Stimulated activated effector memory CD8-positive, alpha-beta T cell treated with anti-CD3 and anti-CD28 coated beads, Interleukin-12 subunit alpha, Interleukin-12 subunit beta, amount 100 ng/mL, for 72 hours (primary cell): ENCODE measurements at regions not wholly inside any gene's neighbourhood (a gene's known extent, or its start where the extent isn't known, plus 50 kb on each side); places are given as distances from the start of the nearest gene placed in this dataset.

Source experiments
- ATAC-seq: fragments of 150-1000 bp; cut with Tn5 transposase; 2 replicates; pipeline ENCODE4 v1.10.0; 2021
- DNase-seq, 2 donors: peaks; one replicate each; pipeline ENCODE4 v3.0.0; 2021 to 2022; ENCODE audit warnings: low spot score in 2 of 2
- H3K27ac Mint-ChIP-seq: one replicate; pipeline ENCODE4 v1.8.0; 2022; ENCODE audit warnings: mild to moderate bottlenecking, mixed read lengths
- H3K36me3 Mint-ChIP-seq: one replicate; pipeline ENCODE4 v1.8.0; 2022; ENCODE audit warnings: mild to moderate bottlenecking, mixed read lengths
- H3K4me1 Mint-ChIP-seq: one replicate; pipeline ENCODE4 v1.8.0; 2022; ENCODE audit warnings: mixed read lengths
- H3K4me3 Mint-ChIP-seq: one replicate; pipeline ENCODE4 v1.8.0; 2022; ENCODE audit warnings: mild to moderate bottlenecking, mixed read lengths
- H3K9me3 Mint-ChIP-seq: one replicate; pipeline ENCODE4 v1.8.0; 2022; ENCODE audit warnings: mixed read lengths

DNA sequence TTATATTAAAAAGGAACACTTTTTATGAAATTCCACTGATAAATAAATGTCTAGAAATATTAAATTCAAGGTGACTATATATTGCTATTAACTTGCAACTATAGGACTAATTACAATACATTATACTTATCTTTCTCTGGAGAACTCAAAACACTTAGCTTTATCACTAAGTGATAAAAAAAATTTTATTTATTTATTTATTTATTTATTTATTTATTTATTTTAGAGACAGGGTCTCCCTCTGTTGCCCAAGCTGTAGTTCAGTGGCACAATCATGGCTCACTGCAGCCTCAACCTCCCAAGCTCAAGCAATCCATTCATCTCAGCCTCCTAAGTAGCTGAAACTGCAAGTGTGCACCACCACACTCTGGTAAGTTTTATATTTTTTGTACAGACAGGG is 451.1 kb downstream of the DSC3 start:
- Mint-ChIP-seq H3K4me3 (no peak overlapping the region), H3K4me1 (no peaks in the 10 kb centered on the region), H3K9me3 (peaks cover 21% of the 10 kb centered on the region), H3K36me3 (no peaks in the 10 kb centered on the region), H3K27ac (no peak overlapping the region)
- DNase-seq (no peak), ATAC-seq (no peak)

DNA sequence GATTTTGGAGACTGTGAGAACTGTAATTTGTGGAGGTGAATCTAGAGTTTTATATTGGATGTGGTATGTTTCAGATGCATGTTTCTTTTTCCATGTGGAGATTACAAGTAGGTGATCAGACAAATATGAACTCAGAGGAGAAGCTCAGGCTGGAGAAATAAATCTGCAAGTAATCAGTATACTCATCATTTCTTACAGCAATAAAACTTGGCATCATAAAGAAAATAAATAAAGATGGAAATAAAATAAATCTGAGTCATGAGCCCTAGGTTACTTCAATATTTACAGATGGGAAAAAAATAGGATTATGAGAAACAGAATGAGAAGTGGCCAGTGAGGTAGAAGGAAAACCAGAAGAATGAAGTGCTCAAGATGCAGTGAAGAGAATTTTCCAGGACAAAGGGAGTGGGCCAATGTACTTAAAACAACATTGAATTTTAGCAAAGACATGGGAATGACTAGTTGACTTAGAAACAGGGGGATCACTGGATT is 453.8 kb downstream of the DSC3 start:
- H3K36me3 Mint-ChIP-seq = no peaks in the 10 kb centered on the region
- ATAC-seq (no peak), DNase-seq (no peak)
- H3K4me3 Mint-ChIP-seq = no peak overlapping the region
- H3K9me3 Mint-ChIP-seq = peaks cover 26% of the 10 kb centered on the region
- no peaks in the 10 kb centered on the region for H3K4me1 Mint-ChIP-seq
- H3K27ac Mint-ChIP-seq = no peak overlapping the region

DNA sequence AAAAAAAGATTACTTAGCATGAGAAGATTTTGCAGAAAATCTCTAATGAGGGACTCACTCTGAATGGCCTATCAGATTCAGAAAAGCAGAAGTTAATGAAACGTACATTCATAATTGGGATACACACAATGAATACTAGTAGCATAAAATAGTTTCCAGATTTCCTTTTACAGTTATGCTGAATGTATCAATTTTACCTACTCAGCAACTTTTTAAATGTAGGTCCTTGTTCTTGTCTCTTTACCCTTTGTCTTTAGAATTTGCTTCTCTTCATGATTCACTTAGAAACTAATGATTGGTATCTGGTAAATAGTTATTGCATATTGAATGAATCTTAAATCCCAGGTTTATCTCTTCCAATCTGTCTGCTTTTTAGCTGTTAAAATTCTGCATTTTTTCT is 458.8 kb downstream of the DSC3 start:
- DNase-seq = no peak
- Mint-ChIP-seq H3K4me1 (no peaks in the 10 kb centered on the region), H3K27ac (no peak overlapping the region), H3K4me3 (no peak overlapping the region), H3K36me3 (no peaks in the 10 kb centered on the region), H3K9me3 (peaks cover 37% of the 10 kb centered on the region)
- ATAC-seq = no peak

DNA sequence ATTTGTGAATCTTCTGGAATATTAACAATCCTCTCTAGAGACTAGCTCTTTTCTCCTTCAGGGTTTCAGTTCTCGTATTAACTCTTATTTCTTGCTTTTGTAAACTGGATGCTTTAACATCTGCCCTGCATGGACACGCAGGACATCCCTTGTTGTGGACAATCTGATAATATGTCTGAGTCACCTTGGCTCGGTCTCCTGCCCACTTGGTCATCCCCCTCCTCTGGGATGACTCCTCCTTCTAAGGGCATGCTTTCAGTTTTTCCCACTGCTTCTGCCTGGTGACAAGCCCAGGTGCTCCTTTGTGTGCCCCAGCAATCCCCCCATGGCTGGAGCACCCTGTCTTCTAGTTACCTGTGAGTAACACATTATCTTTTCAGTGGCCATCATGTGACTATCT is 460.5 kb downstream of the DSC3 start:
- peaks cover 33% of the 10 kb centered on the region for H3K9me3 Mint-ChIP-seq
- H3K27ac Mint-ChIP-seq = no peak overlapping the region
- DNase-seq (no peak), ATAC-seq (no peak)
- H3K36me3 Mint-ChIP-seq = no peaks in the 10 kb centered on the region
- H3K4me1 Mint-ChIP-seq = no peaks in the 10 kb centered on the region
- H3K4me3 Mint-ChIP-seq = no peak overlapping the region

DNA sequence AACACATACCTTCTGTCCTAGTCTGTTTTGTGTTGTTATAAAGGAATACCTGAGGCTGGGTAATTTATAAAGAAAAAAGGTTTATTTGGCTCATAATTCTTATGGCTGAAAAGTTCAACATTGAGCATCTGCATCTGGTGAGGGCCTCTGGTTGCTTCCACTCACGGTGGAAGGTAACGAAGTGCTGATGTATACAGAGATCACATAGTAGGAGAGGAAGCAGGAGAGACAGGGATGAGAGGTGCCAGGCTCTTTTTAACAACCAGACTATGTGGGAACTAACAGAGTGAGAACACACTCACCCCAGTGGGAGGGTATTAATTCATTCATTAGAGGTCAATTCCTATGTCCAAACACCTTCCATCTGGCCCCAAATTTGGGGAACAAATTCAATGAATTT is 463.8 kb downstream of the DSC3 start:
- no peaks in the 10 kb centered on the region for H3K36me3 Mint-ChIP-seq
- peaks cover 24% of the 10 kb centered on the region for H3K9me3 Mint-ChIP-seq
- H3K4me1 Mint-ChIP-seq = no peaks in the 10 kb centered on the region
- no peak overlapping the region for H3K4me3 Mint-ChIP-seq
- no peak for DNase-seq
- no peak for ATAC-seq
- H3K27ac Mint-ChIP-seq = no peak overlapping the region

DNA sequence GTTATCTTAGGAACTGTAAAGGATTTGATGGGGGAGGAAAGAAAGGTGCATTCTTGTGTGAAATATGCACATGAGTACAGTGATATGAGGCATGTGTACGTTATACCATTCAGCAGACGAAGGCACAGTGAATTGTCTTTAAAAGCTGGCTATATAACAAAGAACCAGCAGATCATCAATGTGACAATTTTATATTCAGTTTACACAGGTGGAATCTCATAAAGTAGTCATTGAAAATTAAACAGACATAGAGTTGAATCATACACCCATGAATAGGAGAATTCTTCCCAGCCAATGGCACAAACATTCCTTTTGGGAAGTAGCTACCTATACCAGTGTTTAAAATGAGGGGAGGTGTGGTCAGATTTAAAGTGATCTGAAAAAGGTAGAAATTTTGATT is 470.3 kb downstream of the DSC3 start:
- DNase-seq (no peak), ATAC-seq (no peak)
- no peak overlapping the region for H3K27ac Mint-ChIP-seq
- H3K4me1 Mint-ChIP-seq = no peaks in the 10 kb centered on the region
- H3K9me3 Mint-ChIP-seq = peaks cover 20% of the 10 kb centered on the region
- H3K36me3 Mint-ChIP-seq = no peaks in the 10 kb centered on the region
- no peak overlapping the region for H3K4me3 Mint-ChIP-seq

DNA sequence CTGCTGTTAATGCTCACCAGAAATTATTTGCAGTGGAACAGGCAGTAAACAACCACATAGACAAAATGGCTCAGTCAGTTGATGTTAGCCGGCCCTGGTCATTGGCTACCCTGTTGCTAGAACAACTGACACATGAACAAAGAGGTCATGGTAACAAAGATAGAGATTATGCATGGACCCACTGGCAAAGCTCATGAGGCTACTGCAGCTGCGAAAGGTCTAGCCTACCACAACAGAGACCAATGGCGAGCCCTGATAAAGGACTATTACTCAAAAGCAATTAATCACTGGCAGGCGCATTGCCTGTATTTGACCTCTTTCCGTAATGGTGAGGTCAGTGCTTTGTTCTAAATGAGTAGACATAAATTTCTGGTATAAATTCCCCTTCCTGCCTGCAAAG is 474.2 kb downstream of the DSC3 start:
- DNase-seq (no peak), ATAC-seq (no peak)
- H3K27ac Mint-ChIP-seq = no peak overlapping the region
- no peaks in the 10 kb centered on the region for H3K36me3 Mint-ChIP-seq
- H3K9me3 Mint-ChIP-seq = peaks cover 30% of the 10 kb centered on the region
- H3K4me3 Mint-ChIP-seq = no peak overlapping the region
- no peaks in the 10 kb centered on the region for H3K4me1 Mint-ChIP-seq

DNA sequence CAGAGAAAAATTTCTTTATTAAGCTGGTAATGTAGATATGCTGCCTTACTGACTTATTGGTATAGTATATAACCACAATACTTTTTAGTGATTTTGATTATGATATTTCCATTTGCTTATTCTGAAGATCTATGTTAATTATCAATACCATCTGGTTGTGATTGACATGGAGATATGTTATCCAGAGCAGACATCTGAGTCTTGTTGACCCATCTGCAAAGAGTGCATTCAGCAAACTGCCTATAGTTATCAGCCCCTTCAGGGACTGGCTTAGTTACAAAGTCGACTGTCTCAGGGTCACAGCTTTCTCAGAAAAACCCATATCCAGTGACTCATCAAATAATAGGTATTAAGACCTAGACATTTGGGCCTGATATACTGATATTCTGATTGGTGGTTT is 475.7 kb downstream of the DSC3 start:
- peaks cover 22% of the 10 kb centered on the region for H3K9me3 Mint-ChIP-seq
- H3K36me3 Mint-ChIP-seq = no peaks in the 10 kb centered on the region
- no peak overlapping the region for H3K27ac Mint-ChIP-seq
- H3K4me1 Mint-ChIP-seq = no peaks in the 10 kb centered on the region
- ATAC-seq (no peak), DNase-seq (no peak)
- H3K4me3 Mint-ChIP-seq = no peak overlapping the region

DNA sequence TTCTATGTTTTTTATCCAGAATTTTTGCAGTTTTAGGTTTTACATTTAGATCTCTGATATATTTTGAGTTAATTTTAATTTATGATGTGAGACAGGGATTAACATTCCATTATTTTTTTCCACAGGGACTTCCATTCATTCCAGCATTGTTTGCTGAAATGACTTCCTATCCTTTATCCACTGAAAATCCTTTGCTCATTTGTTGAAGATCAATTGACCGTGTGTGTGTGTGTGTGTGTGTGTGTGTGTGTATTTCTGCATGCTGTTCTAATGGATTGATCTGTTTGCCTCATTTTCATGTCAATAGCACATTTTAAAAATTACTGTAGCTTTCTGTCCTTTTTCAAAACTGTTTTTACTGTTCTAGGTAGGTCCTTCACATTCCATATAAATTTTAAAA is 480.3 kb downstream of the DSC3 start:
- Mint-ChIP-seq H3K4me1 (no peaks in the 10 kb centered on the region), H3K36me3 (no peaks in the 10 kb centered on the region), H3K9me3 (peaks cover 20% of the 10 kb centered on the region), H3K27ac (no peak overlapping the region), H3K4me3 (no peak overlapping the region)
- no peak for DNase-seq
- ATAC-seq = no peak

DNA sequence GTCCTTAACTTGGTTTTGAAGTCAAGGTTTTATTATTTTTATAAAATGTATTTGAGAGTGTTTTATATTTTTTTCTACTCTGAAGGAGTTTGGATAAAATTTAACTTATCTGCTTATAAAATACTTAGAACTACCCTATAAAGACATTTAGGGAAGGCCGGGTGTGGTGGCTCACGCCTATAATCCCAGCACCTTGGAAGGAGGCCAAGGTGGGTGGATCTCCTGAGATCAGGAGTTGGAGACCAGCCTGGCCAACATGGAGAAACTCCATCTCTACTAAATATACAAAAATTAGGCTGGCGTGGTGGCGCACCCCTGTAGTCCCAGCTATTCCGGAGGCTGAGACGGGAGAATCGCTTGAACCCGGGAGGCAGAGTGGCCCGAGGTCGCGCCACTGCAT is 486.4 kb downstream of the DSC3 start:
- Mint-ChIP-seq H3K4me3 (no peak overlapping the region), H3K36me3 (no peaks in the 10 kb centered on the region), H3K4me1 (no peaks in the 10 kb centered on the region), H3K27ac (no peak overlapping the region), H3K9me3 (peaks cover 20% of the 10 kb centered on the region)
- DNase-seq (no peak), ATAC-seq (no peak)

DNA sequence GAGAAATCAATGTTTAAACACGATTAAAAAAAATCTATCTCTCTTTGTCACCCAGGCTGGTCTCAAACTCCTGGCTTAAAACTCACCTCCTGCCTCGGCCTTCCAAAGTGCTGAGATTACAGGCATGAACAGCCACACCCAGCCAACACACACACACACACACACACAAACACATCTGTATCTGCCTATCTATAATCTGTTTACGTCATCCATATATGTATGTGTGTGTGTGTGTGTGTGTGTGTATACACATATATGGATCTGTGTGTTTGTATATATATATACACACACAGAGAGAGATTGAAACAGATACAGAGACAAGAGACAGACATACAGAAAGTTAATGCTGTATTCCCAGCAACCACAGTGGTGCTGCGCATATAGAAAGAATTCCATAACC is 497.1 kb downstream of the DSC3 start:
- DNase-seq (no peak), ATAC-seq (no peak)
- Mint-ChIP-seq H3K27ac (no peak overlapping the region), H3K36me3 (no peaks in the 10 kb centered on the region), H3K4me1 (no peaks in the 10 kb centered on the region), H3K4me3 (no peak overlapping the region), H3K9me3 (peaks cover 19% of the 10 kb centered on the region)

DNA sequence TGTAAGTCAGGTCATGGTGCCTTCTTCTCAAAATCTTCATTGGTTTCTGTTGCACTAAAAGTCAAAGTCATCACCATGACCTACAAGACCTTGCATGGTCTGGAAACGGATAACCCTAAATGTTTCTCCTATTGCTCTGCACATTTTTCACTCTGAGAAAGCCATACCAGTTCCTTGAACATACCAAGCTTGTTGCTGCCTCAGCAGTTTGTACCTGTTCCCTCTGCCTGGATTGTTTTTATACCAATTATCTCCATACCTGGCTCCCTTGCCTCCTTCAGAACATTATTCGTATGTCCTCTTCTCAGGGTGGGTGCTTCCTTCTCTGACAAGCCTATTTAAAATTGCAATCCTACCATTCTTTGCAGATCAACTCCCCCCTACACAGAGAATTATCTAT is 498.4 kb downstream of the DSC3 start:
- H3K9me3 Mint-ChIP-seq = peaks cover 21% of the 10 kb centered on the region
- no peak overlapping the region for H3K27ac Mint-ChIP-seq
- no peaks in the 10 kb centered on the region for H3K4me1 Mint-ChIP-seq
- no peak overlapping the region for H3K4me3 Mint-ChIP-seq
- no peak for ATAC-seq
- no peaks in the 10 kb centered on the region for H3K36me3 Mint-ChIP-seq
- no peak for DNase-seq

DNA sequence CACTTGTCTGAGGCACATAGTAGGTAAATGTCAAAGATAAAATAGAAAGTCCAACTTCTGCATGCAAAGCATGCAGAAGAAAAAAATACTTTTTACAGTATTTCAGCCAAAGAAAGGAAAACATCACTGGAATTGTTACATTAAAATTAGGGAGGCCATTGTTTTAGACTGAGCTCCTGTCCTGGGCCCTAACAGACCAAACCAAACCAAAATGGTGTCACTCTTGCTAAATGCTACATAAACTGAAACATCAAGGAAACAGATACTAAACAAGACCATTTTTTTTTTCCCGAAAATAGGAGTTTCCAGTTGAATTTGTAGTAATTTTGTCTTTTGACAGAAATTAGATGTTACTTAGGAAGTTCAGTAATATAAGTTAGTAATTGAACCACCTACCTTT is 508.8 kb downstream of the DSC3 start:
- H3K4me3 Mint-ChIP-seq = no peak overlapping the region
- ATAC-seq = no peak
- DNase-seq = no peak
- H3K4me1 Mint-ChIP-seq = no peaks in the 10 kb centered on the region
- H3K9me3 Mint-ChIP-seq = peaks cover 19% of the 10 kb centered on the region
- no peaks in the 10 kb centered on the region for H3K36me3 Mint-ChIP-seq
- no peak overlapping the region for H3K27ac Mint-ChIP-seq

DNA sequence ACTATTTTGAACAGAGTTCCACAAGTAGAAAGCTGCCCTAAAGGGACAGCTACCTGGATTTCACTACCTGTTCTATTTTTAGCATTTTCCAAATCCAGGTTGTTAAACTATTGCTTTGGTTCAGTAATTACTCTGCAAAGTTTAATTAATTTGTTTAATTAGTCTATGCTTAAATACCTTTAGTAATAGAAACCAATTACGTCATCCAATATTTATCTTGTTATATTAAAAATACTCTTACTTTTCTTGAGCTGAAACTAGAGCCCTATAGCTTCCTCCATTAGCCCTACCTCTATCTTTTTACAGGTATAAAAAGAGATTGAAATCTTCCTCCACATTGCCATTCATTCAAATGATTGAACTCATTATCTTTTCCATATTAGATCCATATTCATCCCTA is 514.6 kb downstream of the DSC3 start:
- peaks cover 25% of the 10 kb centered on the region for H3K9me3 Mint-ChIP-seq
- ATAC-seq = no peak

DNA sequence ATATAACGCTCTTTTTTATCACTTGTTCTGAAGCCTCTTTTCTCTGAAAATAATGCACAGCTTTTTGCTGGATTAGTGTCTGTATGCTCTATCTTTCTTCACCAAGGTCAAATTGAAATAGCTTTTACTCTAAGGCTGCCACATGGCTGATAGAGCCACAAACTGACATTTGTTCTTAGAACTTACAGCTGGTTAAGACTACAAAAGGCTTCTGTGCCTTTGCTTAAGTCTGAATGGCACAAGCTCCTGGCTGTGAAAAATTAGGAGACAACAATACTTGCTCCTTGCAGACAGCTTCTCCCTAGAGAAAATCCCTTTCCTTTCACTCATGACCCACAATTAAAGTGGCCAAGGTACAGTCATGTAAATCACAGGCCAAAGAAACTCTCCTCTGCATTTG is 515.3 kb downstream of the DSC3 start:
- Mint-ChIP-seq H3K4me3 (no peak overlapping the region), H3K9me3 (peaks cover 21% of the 10 kb centered on the region), H3K27ac (no peak overlapping the region), H3K4me1 (no peaks in the 10 kb centered on the region), H3K36me3 (no peaks in the 10 kb centered on the region)
- ATAC-seq (no peak), DNase-seq (no peak)

More for the DNA sequence above, 514.6 kb downstream of the DSC3 start:
- no peaks in the 10 kb centered on the region for H3K36me3 Mint-ChIP-seq
- no peaks in the 10 kb centered on the region for H3K4me1 Mint-ChIP-seq
- no peak overlapping the region for H3K27ac Mint-ChIP-seq
- H3K4me3 Mint-ChIP-seq = no peak overlapping the region
- no peak for DNase-seq

DNA sequence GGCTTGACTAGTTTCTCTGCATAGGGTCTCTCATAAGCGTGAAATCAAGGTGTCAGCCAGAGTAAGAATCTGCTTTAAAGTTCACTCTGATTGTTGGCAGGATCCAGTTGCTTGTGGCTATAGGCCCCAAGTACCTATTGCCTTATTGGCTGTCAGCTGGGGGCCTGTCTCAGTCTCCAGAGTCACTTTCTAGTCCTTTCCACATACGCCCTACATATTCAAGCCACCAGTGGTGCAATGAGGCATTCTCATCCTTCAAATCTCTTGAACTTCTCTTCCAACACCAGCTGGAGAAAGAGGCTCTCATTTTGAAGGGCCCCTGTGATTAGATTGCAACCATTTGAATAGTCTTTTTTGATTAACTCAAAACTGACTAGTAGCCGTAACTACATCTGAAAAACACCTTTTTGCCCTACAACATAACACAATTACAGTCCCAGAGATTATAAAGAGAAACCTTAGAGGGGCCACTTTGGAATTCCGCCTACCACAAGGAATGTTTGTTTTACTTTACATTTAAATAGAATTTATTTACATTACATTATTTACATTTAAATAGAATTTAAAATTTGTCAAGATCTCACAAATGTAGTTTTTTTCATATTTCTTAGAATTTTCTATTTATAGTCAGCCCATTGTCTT is 520.1 kb downstream of the DSC3 start:
- DNase-seq (no peak), ATAC-seq (no peak)
- Mint-ChIP-seq H3K27ac (no peak overlapping the region), H3K4me3 (no peak overlapping the region), H3K9me3 (peaks cover 19% of the 10 kb centered on the region), H3K4me1 (no peaks in the 10 kb centered on the region), H3K36me3 (no peaks in the 10 kb centered on the region)

DNA sequence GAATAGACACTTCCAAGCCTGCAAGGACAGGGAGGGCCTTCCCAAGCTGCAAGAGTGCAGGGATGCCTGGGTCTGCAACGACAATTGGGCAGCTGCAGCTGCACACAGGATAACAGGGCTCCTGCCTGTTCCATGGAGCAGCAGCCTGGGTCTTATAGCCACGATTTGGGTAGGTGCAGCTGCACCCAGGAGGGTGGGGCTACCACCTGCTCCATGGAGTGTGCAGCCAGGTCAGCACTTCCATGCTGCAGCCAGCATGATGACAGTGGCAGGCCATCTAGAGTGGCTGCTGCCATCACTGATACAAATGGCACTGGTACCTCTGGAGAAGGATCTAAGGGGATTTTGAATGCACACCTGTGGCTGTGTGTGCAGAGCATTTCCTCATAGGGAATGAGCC is 528.5 kb downstream of the DSC3 start:
- no peaks in the 10 kb centered on the region for H3K4me1 Mint-ChIP-seq
- H3K9me3 Mint-ChIP-seq = peaks cover 17% of the 10 kb centered on the region
- no peak overlapping the region for H3K27ac Mint-ChIP-seq
- ATAC-seq = no peak
- no peak for DNase-seq
- H3K36me3 Mint-ChIP-seq = no peaks in the 10 kb centered on the region
- no peak overlapping the region for H3K4me3 Mint-ChIP-seq
